HepG2 (cell line): ENCODE measurements at regions not wholly inside any gene's neighbourhood (a gene's known extent, or its start where the extent isn't known, plus 50 kb on each side); places are given as distances from the start of the nearest gene placed in this dataset.

ENCODE experiments used
- CTCF ChIP-seq: sonication (generic); formaldehyde crosslinking; IDR thresholded peaks from 2 replicates; pipeline ENCODE4 v1.5.0; 2020; ENCODE audit warnings: mild to moderate bottlenecking, missing genetic modification reagents, moderate library complexity
- HDAC6 ChIP-seq: fragments of 200-600 bp; sonication (generic); IDR thresholded peaks from 2 replicates; pipeline ENCODE4 v1.7.0; 2017; ENCODE audit warnings: mild to moderate bottlenecking, antibody characterized with exemption, low read length, low read depth
- NCOR1 ChIP-seq: fragments of 200-600 bp; sonication (generic); IDR thresholded peaks from 2 replicates; pipeline ENCODE4 v1.7.0; 2017; ENCODE audit warnings: antibody characterized with exemption, low read length, borderline replicate concordance
- RXRA ChIP-seq: sonication (generic); formaldehyde crosslinking; IDR thresholded peaks from 2 replicates; pipeline ENCODE4 v1.5.1; 2020; ENCODE audit warnings: missing genetic modification reagents
- SMAD3 ChIP-seq: sonication (generic); formaldehyde crosslinking; IDR thresholded peaks from 2 replicates; pipeline ENCODE4 v1.4.0; 2020; ENCODE audit warnings: missing genetic modification reagents
- ZNF430 ChIP-seq: sonication (generic); formaldehyde crosslinking; IDR thresholded peaks from 2 replicates; pipeline ENCODE4 v1.9.0; 2021; ENCODE audit warnings: mild to moderate bottlenecking, missing genetic modification reagents

- no peak for TF ChIP-seq CTCF
- no peak for TF ChIP-seq NCOR1
- TF ChIP-seq SMAD3 (CRISPR knock-in tag) = no peak
- TF ChIP-seq HDAC6 = no peak
- TF ChIP-seq ZNF430 (CRISPR knock-in tag) = no peak
- no peak for TF ChIP-seq RXRA (CRISPR knock-in tag)
These were observed 101.7 kb upstream of the FGGY start for GRCh38 chr1:59195151-59195550.
